ENCODE measurements at regions not wholly inside any gene's neighbourhood (a gene's known extent, or its start where the extent isn't known, plus 50 kb on each side); places are given as distances from the start of the nearest gene placed in this dataset.

GRCh38 chr6:121999456-122000065, 399.9 kb upstream of the HSF2 start:
- TF ChIP-seq CTCF (IDR thresholded peaks at IDR 0.05), result no peak
- DNase-seq (ENCODE audit: extremely low spot score, unreplicated experiment), result no peak
- Mint-ChIP-seq H3K9me3 (ENCODE audit: unreplicated experiment) (no peaks in the 10 kb centered on the region), H3K27ac (ENCODE audit: unreplicated experiment) (no peak overlapping the region), H3K36me3 (ENCODE audit: unreplicated experiment) (peaks cover 2% of the 10 kb centered on the region), H3K4me3 (ENCODE audit: unreplicated experiment) (no peak overlapping the region), H3K4me1 (ENCODE audit: unreplicated experiment) (peaks cover 14% of the 10 kb centered on the region), H3K27me3 (ENCODE audit: unreplicated experiment) (peaks cover 17% of the 10 kb centered on the region)

- H3K27me3 Mint-ChIP-seq (ENCODE audit: unreplicated experiment), result peaks cover 15% of the 10 kb centered on the region
- no peak overlapping the region for H3K27ac Mint-ChIP-seq (ENCODE audit: unreplicated experiment)
- no peak overlapping the region for H3K4me3 Mint-ChIP-seq (ENCODE audit: unreplicated experiment)
- peaks cover 41% of the 10 kb centered on the region for H3K4me1 Mint-ChIP-seq (ENCODE audit: unreplicated experiment)
- TF ChIP-seq CTCF (IDR thresholded peaks at IDR 0.05), result no peak
- H3K36me3 Mint-ChIP-seq (ENCODE audit: unreplicated experiment), result peaks cover 2% of the 10 kb centered on the region
- DNase-seq (ENCODE audit: extremely low spot score, unreplicated experiment), result no peak
- no peaks in the 10 kb centered on the region for H3K9me3 Mint-ChIP-seq (ENCODE audit: unreplicated experiment)
These were observed 393.8 kb upstream of the HSF2 start for GRCh38 chr6:122005661-122006060.

- no peak for TF ChIP-seq CTCF (IDR thresholded peaks at IDR 0.05)
- Mint-ChIP-seq H3K27ac (ENCODE audit: unreplicated experiment) (peak overlapping the region; percentile 36), H3K4me1 (ENCODE audit: unreplicated experiment) (peaks cover 41% of the 10 kb centered on the region), H3K36me3 (ENCODE audit: unreplicated experiment) (peaks cover 2% of the 10 kb centered on the region), H3K27me3 (ENCODE audit: unreplicated experiment) (peaks cover 14% of the 10 kb centered on the region), H3K9me3 (ENCODE audit: unreplicated experiment) (no peaks in the 10 kb centered on the region), H3K4me3 (ENCODE audit: unreplicated experiment) (peak overlapping the region; percentile 16)
- no peak for DNase-seq (ENCODE audit: extremely low spot score, unreplicated experiment)
These were observed 392.1 kb upstream of the HSF2 start for GRCh38 chr6:122007339-122007738.

- H3K4me1 Mint-ChIP-seq (ENCODE audit: unreplicated experiment), result peaks cover 45% of the 10 kb centered on the region
- H3K27ac Mint-ChIP-seq (ENCODE audit: unreplicated experiment), result peak overlapping the region; percentile 57
- peaks cover 2% of the 10 kb centered on the region for H3K36me3 Mint-ChIP-seq (ENCODE audit: unreplicated experiment)
- no peaks in the 10 kb centered on the region for H3K9me3 Mint-ChIP-seq (ENCODE audit: unreplicated experiment)
- peaks cover 7% of the 10 kb centered on the region for H3K27me3 Mint-ChIP-seq (ENCODE audit: unreplicated experiment)
- DNase-seq (ENCODE audit: extremely low spot score, unreplicated experiment), result no peak
- TF ChIP-seq CTCF (IDR thresholded peaks at IDR 0.05), result no peak
- H3K4me3 Mint-ChIP-seq (ENCODE audit: unreplicated experiment), result no peak overlapping the region
These were observed 391.1 kb upstream of the HSF2 start for GRCh38 chr6:122008101-122008999.

- H3K9me3 Mint-ChIP-seq (ENCODE audit: unreplicated experiment), result no peaks in the 10 kb centered on the region
- DNase-seq (ENCODE audit: extremely low spot score, unreplicated experiment), result no peak
- H3K27me3 Mint-ChIP-seq (ENCODE audit: unreplicated experiment), result peaks cover 7% of the 10 kb centered on the region
- no peak overlapping the region for H3K27ac Mint-ChIP-seq (ENCODE audit: unreplicated experiment)
- H3K4me3 Mint-ChIP-seq (ENCODE audit: unreplicated experiment), result no peak overlapping the region
- TF ChIP-seq CTCF (IDR thresholded peaks at IDR 0.05), result no peak
- H3K4me1 Mint-ChIP-seq (ENCODE audit: unreplicated experiment), result peaks cover 45% of the 10 kb centered on the region
- H3K36me3 Mint-ChIP-seq (ENCODE audit: unreplicated experiment), result peaks cover 2% of the 10 kb centered on the region
These were observed 390.5 kb upstream of the HSF2 start for GRCh38 chr6:122009000-122009350.
